ENCODE measurements at regions not wholly inside any gene's neighbourhood (a gene's known extent, or its start where the extent isn't known, plus 50 kb on each side); places are given as distances from the start of the nearest gene placed in this dataset.

DNA sequence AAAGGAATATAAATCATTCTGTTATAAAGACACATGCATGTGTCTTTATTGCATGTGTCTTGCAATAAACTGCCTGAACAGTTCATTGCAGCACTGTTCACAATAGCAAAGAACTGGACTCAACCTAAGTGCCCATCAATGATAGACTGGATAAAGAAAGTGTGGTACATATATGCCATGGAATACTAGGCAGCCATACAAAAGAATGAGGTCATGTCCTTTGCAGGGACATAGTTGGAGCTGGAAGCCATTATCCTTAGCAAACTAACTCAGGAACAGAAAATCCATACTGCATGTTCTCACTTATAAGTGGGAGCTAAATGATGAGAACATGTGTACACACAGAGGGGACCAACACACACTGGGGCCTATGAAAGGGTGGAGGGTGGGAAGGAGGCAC lies 63.7 kb upstream of the CHD1 start:
- no peak for DNase-seq (ENCODE audit: unreplicated experiment)
- ChIA-PET POLR2A (interaction anchor here (1.5 kb wide), 1 partner anchor 19 kb away, joined by 3 read pairs; no protein-coding TSS in a partner anchor), CTCF (interaction anchor here (1.2 kb wide), 1 partner anchor 10 kb away, joined by 5 read pairs; no protein-coding TSS in a partner anchor)
- H3K36me3 Mint-ChIP-seq (ENCODE audit: insufficient read depth, unreplicated experiment), result no peaks in the 10 kb centered on the region
- TF ChIP-seq, protein P1, sequence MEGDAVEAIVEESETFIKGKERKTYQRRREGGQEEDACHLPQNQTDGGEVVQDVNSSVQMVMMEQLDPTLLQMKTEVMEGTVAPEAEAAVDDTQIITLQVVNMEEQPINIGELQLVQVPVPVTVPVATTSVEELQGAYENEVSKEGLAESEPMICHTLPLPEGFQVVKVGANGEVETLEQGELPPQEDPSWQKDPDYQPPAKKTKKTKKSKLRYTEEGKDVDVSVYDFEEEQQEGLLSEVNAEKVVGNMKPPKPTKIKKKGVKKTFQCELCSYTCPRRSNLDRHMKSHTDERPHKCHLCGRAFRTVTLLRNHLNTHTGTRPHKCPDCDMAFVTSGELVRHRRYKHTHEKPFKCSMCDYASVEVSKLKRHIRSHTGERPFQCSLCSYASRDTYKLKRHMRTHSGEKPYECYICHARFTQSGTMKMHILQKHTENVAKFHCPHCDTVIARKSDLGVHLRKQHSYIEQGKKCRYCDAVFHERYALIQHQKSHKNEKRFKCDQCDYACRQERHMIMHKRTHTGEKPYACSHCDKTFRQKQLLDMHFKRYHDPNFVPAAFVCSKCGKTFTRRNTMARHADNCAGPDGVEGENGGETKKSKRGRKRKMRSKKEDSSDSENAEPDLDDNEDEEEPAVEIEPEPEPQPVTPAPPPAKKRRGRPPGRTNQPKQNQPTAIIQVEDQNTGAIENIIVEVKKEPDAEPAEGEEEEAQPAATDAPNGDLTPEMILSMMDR (IDR thresholded peaks at IDR 0.05; ENCODE audit: unreplicated experiment), result no peak
- intact Hi-C loops (cut with micrococcal nuclease), result no loop called here
- no peaks in the 10 kb centered on the region for H3K27me3 Mint-ChIP-seq (ENCODE audit: insufficient read depth, unreplicated experiment)
- BruUV-seq (replicated peaks), result no TSS peak
- no peak overlapping the region for H3K4me3 Mint-ChIP-seq (ENCODE audit: unreplicated experiment)
- H3K9me3 Mint-ChIP-seq (ENCODE audit: unreplicated experiment), result no peaks in the 10 kb centered on the region
- H3K27ac Mint-ChIP-seq (ENCODE audit: low read depth, unreplicated experiment), result no peak overlapping the region
- no peaks in the 10 kb centered on the region for H3K4me1 Mint-ChIP-seq (ENCODE audit: insufficient read depth, unreplicated experiment)

DNA sequence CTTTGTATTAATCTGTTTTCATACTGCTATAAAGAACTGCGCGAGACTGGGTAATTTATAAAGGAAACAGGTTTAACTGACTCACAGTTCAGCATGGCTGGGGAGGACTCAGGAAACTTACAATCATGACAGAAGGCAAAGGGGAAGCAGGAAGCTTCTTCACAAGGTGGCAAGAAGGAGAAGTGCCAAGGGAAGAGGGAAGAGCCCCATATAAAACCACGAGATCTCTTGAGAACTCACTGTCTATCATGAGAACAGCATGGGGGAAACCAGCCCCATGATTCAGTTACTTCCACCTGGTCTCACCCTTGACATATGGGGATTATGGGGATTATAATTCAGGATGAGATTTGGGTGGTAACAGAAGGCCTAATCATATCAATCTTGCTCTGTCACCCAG lies 60.9 kb upstream of the CHD1 start:
- CTCF ChIA-PET, result no interaction called here
- Mint-ChIP-seq H3K36me3 (ENCODE audit: insufficient read depth, unreplicated experiment) (no peaks in the 10 kb centered on the region), H3K27ac (ENCODE audit: low read depth, unreplicated experiment) (no peak overlapping the region), H3K27me3 (ENCODE audit: insufficient read depth, unreplicated experiment) (no peaks in the 10 kb centered on the region), H3K9me3 (ENCODE audit: unreplicated experiment) (no peaks in the 10 kb centered on the region), H3K4me3 (ENCODE audit: unreplicated experiment) (no peak overlapping the region), H3K4me1 (ENCODE audit: insufficient read depth, unreplicated experiment) (no peaks in the 10 kb centered on the region)
- no TSS peak for BruUV-seq (replicated peaks)
- intact Hi-C loops (cut with micrococcal nuclease), result no loop called here
- POLR2A ChIA-PET, result no interaction called here
- no peak for DNase-seq (ENCODE audit: unreplicated experiment)
- TF ChIP-seq, protein P1 (IDR thresholded peaks at IDR 0.05; ENCODE audit: unreplicated experiment), result no peak

DNA sequence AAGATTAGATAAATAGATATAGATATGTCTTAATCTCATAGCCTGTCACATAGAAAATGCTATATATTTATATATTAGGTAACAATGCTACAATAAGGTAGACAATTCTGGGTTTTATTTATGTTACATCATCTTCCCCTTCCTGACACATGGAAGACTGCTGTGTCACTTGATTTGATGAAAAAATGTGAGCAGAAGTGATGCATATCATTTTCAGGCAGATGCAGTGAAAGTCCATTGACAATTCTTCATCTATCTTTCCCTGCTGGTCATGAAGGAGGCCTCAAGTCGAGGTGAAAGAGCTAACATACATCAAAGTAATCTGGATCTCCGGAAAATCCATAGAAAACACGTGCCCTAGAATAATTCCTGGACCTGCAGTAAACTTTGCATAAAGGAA lies 57.8 kb upstream of the CHD1 start:
- Mint-ChIP-seq H3K36me3 (ENCODE audit: insufficient read depth, unreplicated experiment) (no peaks in the 10 kb centered on the region), H3K4me3 (ENCODE audit: unreplicated experiment) (no peak overlapping the region), H3K9me3 (ENCODE audit: unreplicated experiment) (no peaks in the 10 kb centered on the region), H3K27ac (ENCODE audit: low read depth, unreplicated experiment) (no peak overlapping the region), H3K4me1 (ENCODE audit: insufficient read depth, unreplicated experiment) (peaks cover 5% of the 10 kb centered on the region), H3K27me3 (ENCODE audit: insufficient read depth, unreplicated experiment) (no peaks in the 10 kb centered on the region)
- no peak for DNase-seq (ENCODE audit: unreplicated experiment)
- BruUV-seq (replicated peaks), result no TSS peak
- ChIA-PET CTCF (interaction anchor here (0.6 kb wide), 1 partner anchor 13 kb away, joined by 3 read pairs; no protein-coding TSS in a partner anchor), POLR2A (interaction anchor here (0.6 kb wide), 1 partner anchor 44 kb away, joined by 3 read pairs; no protein-coding TSS in a partner anchor)
- TF ChIP-seq, protein P1 (IDR thresholded peaks at IDR 0.05; ENCODE audit: unreplicated experiment), result no peak
- intact Hi-C loops (cut with micrococcal nuclease), result no loop called here

DNA sequence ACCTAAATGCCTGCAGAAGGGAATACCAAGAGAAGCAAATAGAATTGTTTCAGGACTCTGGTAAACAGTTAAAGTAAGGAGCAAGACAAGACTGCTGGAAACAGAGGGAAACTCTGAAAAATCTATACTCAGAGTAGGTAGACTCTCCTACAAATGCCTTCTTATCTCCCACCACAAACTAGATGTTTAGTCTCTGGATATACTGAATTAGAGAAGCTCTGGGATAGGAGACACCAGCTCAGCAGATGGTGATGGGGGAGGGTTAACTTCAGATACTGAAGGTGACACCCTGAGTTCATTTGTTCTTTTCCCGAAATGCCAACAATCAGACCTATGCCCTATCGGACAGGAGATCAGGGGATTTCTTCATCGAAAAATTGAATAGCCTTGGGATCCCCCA lies 54.1 kb upstream of the CHD1 start:
- Mint-ChIP-seq H3K4me3 (ENCODE audit: unreplicated experiment) (no peak overlapping the region), H3K36me3 (ENCODE audit: insufficient read depth, unreplicated experiment) (no peaks in the 10 kb centered on the region), H3K4me1 (ENCODE audit: insufficient read depth, unreplicated experiment) (peaks cover 8% of the 10 kb centered on the region), H3K27me3 (ENCODE audit: insufficient read depth, unreplicated experiment) (no peaks in the 10 kb centered on the region), H3K9me3 (ENCODE audit: unreplicated experiment) (no peaks in the 10 kb centered on the region), H3K27ac (ENCODE audit: low read depth, unreplicated experiment) (no peak overlapping the region)
- CTCF ChIA-PET, result interaction anchor here (0.8 kb wide), 1 partner anchor 9 kb away, joined by 5 read pairs; no protein-coding TSS in a partner anchor
- TF ChIP-seq, protein P1 (IDR thresholded peaks at IDR 0.05; ENCODE audit: unreplicated experiment), result no peak
- POLR2A ChIA-PET, result interaction anchor here (0.9 kb wide), 1 partner anchor 53 kb away, joined by 3 read pairs; no protein-coding TSS in a partner anchor
- no TSS peak for BruUV-seq (replicated peaks)
- intact Hi-C loops (cut with micrococcal nuclease), result no loop called here
- DNase-seq (ENCODE audit: unreplicated experiment), result no peak
